NCI-H2029 (cell line): ENCODE measurements at regions not wholly inside any gene's neighbourhood (a gene's known extent, or its start where the extent isn't known, plus 50 kb on each side); places are given as distances from the start of the nearest gene placed in this dataset.

Experiments
- DNase-seq: peaks from one replicate; lab custom pipeline; 2025; lab: John Stamatoyannopoulos, UW

DNA sequence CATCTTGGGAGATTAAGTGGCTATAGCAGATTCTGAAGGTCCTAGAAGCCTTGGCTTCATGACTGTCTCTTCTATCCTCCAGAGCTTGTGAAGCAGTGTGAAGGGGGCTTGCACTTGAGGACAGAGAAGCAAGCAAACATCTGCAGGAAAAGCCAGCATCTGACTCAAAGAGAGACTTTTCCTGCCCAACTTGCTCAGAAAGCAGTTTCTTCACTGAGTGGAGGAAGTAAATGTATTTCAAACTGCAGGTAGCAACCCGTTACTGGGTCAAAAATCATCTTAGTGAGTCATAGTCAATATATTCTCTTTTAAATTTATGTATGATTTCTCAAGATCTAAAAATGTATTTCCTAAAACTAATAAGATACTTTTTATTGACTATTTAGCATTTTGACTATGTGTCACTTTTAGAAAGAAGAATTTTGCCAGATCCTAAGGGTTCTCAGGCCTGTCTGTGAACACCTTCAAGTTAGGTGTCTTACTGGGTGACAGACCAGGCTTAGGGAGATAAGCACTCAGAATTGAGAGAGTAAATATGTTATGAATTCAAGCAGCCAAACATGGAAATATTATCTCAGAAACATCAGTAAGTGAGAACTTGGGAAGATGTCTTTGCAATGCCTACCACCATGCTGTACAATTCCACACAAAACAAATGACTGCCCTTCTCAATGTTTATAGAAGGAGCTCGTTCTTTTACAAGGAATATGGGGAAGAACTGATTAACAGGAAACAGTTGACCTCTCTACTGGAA is 72.6 kb upstream of the DMAC1 start:
- no peak for DNase-seq

DNA sequence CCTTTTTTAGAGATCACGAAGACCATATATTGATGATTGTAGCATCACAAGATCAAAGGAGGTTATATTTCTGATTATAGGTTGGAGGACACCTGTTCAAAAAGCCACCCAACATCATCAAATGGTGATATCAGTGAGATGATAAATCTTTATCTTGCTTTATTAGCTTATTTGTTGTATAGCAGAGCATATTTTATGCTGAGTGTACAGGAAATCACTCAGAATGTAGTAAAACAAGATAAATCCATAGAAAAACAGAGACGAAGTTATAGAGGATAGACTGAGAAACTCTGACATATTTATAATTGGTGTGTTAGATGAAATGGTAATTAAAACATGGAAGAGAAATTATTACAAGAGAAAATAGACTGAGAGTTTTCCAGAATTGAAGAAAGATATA is 69.8 kb upstream of the DMAC1 start:
- no peak for DNase-seq

GRCh38 chr9:7862170-7862569 is 62.6 kb upstream of the DMAC1 start:
- no peak for DNase-seq

- no peak for DNase-seq
Observed at GRCh38 chr9:7861086-7861485, 61.5 kb upstream of the DMAC1 start.

DNA sequence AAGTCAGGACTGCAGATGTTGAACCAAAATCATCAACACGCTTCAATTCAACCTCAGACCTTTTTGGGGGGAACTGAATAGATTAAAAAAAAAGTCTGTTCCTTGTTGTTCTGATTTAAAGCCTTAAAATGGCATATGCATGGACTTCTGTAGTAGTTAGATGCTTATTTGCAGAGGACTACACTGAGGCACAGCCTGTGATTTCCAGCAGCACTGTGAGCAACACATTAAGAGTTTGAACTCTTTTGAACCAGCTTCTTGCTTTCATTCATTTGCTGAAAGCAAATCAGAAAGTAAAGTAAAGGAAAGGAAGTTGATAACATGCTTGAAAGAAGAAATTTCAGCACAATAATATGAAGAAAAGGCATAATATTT is 60.7 kb upstream of the DMAC1 start:
- no peak for DNase-seq

GRCh38 chr9:7859701-7860334 is 60.2 kb upstream of the DMAC1 start:
- no peak for DNase-seq

DNA sequence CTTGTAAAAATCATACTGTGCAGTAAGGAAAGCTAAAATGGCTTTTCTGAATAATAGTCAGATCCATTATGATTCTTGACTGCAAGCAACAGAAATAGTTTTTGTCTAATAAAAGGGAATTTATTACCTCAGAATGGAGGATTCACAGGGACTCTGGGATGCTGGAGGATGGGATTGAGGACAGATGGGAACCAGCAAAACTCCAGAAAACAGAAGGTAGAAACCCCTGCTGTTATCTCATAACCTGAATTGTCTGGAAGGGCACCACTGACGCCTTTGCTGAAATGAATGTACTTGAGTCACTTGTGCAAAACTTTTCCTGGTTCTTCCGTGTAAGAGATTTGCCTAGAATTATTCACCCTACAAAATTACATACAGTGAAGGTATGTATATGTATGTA is 58.6 kb upstream of the DMAC1 start:
- DNase-seq: no peak

GRCh38 chr9:7854763-7855162 is 55.2 kb upstream of the DMAC1 start:
- DNase-seq: no peak
